ENCODE measurements at regions not wholly inside any gene's neighbourhood (a gene's known extent, or its start where the extent isn't known, plus 50 kb on each side); places are given as distances from the start of the nearest gene placed in this dataset.

GRCh38 chr5:96279801-96280542 lies 153.1 kb downstream of the PCSK1 start:
- BruUV-seq (replicated peaks): no TSS peak
- RAD21 ChIA-PET (ENCODE audit: low non-redundant PET in 1 of 2, low total read pairs in 2 of 2, uncharacterized antibody in 2 of 2, unreplicated experiment in 2 of 2): no interaction called here
- no peaks in the 10 kb centered on the region for H3K36me3 ChIP-seq (ENCODE audit: control insufficient read depth in 1 of 2, insufficient read depth in 2 of 2, low read length in 2 of 2)
- CTCF ChIA-PET: no interaction called here
- ATAC-seq: no peak
- no peaks in the 10 kb centered on the region for H3K27me3 ChIP-seq (ENCODE audit: insufficient read depth, low read length)
- H2AFZ ChIP-seq (ENCODE audit: low read depth, low read length, poor library complexity, severe bottlenecking): no peak overlapping the region
- H3K9me2 ChIP-seq (ENCODE audit: insufficient read depth): no peaks in the 10 kb centered on the region
- H3K4me3 ChIP-seq (replicated peaks in 1 of 2; ENCODE audit: low read depth in 1 of 2, low read length in 2 of 2): no peak overlapping the region
- H3K79me2 ChIP-seq (ENCODE audit: insufficient read depth, low read length): no peaks in the 10 kb centered on the region
- no peak overlapping the region for H3K27ac ChIP-seq (ENCODE audit: low read depth, low read length)
- no peaks in the 10 kb centered on the region for H3K9me3 ChIP-seq (ENCODE audit: control insufficient read depth in 1 of 2, insufficient read depth in 1 of 2, low read depth in 1 of 2, low read length in 2 of 2)
- H4K20me1 ChIP-seq (ENCODE audit: insufficient read depth): no peaks in the 10 kb centered on the region
- H3K4me2 ChIP-seq (ENCODE audit: low read length): no peak overlapping the region
- POLR2A ChIA-PET: no interaction called here
- no peak overlapping the region for H3K9ac ChIP-seq (ENCODE audit: low read length)
- no peaks in the 10 kb centered on the region for H3K4me1 ChIP-seq (ENCODE audit: control insufficient read depth in 1 of 2, insufficient read depth in 2 of 2, low read length in 2 of 2)
- intact Hi-C loops (cut with micrococcal nuclease): no loop called here
- TF ChIP-seq SIN3A (IDR thresholded peaks at IDR 0.05; ENCODE audit: low read depth) (no peak), ZFX (IDR thresholded peaks at IDR 0.05) (no peak), CEBPB (IDR thresholded peaks at IDR 0.05; ENCODE audit: low read depth) (no peak), EZH2phosphoT487 (IDR thresholded peaks at IDR 0.05; ENCODE audit: borderline replicate concordance) (no peak), CBX3 (IDR thresholded peaks at IDR 0.05; ENCODE audit: low read depth) (no peak), ZBTB33 (IDR thresholded peaks at IDR 0.05; ENCODE audit: extremely low read depth, insufficient replicate concordance, low read length) (no peak), ZNF274 (IDR thresholded peaks at IDR 0.05; ENCODE audit: low read depth, low read length) (no peak), EGR1 (IDR thresholded peaks at IDR 0.05; ENCODE audit: low read depth) (no peak), SP1 (IDR thresholded peaks at IDR 0.05; ENCODE audit: low read depth) (no peak), CTCF (IDR thresholded peaks at IDR 0.05 in 2 of 3, conservative IDR thresholded peaks at IDR 0.05 in 1 of 3; ENCODE audit: borderline replicate concordance in 1 of 3, insufficient read depth in 1 of 3, low read depth in 2 of 3, low read length in 2 of 3) (no peak), JUND (IDR thresholded peaks at IDR 0.05) (0 out of 2 replicates have a peak, but pooled peaks have one; percentile 21), EZH2 (IDR thresholded peaks at IDR 0.05) (no peak), POLR2AphosphoS5 (IDR thresholded peaks at IDR 0.05; ENCODE audit: low read depth, low read length) (no peak), SRF (IDR thresholded peaks at IDR 0.05; ENCODE audit: low read depth) (no peak), FOSL1 (IDR thresholded peaks at IDR 0.05; ENCODE audit: low read depth) (peak; percentile 31; the same call in 1 of the 2 replicates)
- TF ChIP-seq, protein P1, sequence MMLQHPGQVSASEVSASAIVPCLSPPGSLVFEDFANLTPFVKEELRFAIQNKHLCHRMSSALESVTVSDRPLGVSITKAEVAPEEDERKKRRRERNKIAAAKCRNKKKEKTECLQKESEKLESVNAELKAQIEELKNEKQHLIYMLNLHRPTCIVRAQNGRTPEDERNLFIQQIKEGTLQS (IDR thresholded peaks at IDR 0.05): no peak
- no peak for DNase-seq (ENCODE audit: low read depth, low spot score)

All from HCT116 (cell line).